M059J (cell line): ENCODE measurements at regions not wholly inside any gene's neighbourhood (a gene's known extent, or its start where the extent isn't known, plus 50 kb on each side); places are given as distances from the start of the nearest gene placed in this dataset.
A peak's percentile ranks its signal among the peaks of the same experiment; 100 is the strongest.

Source experiments
- DNase-seq: peaks from one replicate; pipeline ENCODE4 v3.0.0-alpha.2; 2012; ENCODE audit warnings: low read depth

DNA sequence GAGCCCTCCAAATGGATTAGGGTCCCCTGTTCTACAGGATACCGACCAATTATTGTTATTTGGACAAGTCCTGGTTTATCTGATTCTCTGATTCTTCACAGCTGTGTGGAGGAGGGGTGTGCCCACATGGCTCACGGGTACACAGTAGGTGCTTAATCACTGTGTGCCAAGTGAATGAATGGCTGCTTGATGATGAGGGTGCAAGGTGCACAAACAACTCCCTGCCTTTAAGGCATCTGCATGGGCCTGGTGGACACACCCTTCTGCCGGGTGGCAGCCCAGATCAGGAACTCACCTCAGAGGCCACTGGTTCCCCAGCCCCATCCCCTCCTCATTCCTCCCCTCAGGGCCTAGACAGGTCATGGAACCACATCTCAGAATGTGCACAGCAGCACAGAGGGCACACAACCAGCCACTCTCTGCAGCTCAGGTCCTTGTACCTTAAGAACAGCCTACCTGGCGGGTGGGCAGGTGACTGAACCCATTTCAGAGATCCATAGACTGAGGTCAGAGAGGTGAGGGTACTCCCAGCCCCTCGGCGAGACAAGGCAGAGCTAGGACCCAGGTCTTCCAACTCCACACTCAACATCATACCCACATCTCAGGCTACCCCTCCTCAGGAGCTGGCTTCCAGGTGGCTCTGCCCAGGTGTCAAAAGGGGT is 50.3 kb downstream of the SHANK2 start:
- no peak for DNase-seq

DNA sequence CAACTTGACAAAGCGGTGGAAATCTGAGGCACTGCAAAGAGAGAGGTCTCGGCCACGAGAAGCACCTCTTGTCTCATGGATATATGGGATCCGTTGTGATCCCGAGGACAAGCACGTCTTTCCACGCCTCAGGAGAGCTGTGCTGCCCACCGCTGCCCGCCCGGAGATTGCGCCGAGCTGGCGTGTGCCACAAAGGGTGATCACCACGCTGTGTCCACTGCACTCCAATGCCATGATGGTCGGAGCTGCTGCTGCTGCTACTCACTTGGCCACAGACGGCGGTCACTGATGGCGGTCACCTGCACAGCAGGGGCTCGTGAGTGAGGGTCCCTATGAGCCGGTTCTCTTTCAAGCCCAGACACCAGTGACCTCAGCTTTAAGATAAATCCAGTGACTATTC is 51.1 kb downstream of the SHANK2 start:
- no peak for DNase-seq

DNA sequence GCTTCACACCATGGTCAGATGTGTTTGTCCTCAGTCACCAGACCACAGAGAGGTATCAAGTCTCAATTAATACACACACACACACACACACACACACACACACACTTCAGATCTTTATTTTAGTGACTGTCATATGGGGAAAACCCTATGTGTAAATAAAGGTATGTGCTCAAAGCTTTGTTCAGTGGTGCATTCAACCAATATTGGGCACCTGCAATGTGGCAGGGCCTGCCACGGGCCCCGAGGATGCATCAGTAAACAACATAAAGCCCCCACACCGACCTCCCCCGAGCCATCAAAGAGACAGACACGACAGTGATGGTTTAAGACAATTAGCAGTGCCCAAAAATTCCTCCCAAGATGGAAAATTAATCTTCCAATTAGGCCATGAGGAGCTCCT is 51.6 kb downstream of the SHANK2 start:
- no peak for DNase-seq

- peak; percentile 4 for DNase-seq
Observed at GRCh38 chr11:71200172-71200716, 52.1 kb downstream of the SHANK2 start.

DNA sequence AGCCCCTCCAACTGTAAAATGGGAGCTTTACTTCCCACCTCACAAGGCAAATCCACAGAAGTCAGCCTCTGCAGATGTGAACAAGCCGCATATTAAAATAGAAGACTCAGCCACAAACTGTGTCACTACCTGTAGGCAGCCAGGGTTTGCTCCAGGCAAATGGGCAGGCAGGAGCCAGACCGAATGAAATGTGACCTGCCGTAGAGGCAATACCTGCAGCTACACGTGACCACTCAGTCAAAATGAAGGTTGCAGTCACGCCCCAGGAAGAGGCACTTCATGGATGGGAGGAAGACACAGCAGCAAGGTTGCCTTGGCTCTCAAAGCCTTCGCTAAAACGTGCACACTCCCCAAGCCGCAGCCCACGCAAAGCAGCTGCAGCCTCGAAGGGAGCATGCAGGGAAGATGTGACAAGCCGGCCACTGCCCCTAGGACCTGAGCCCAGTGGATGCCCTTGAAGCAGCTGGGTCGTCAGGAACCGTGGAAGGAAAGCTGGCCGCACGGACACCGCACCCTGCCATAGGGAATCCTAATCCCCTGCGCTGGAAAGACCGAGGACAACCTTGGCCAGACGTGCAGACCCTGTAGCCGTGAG is 53.1 kb downstream of the SHANK2 start:
- DNase-seq = no peak

- no peak for DNase-seq
Observed at GRCh38 chr11:71198823-71199165, 53.6 kb downstream of the SHANK2 start.

- no peak for DNase-seq
Observed at GRCh38 chr11:71198141-71198822, 54.1 kb downstream of the SHANK2 start.

- DNase-seq = no peak
Observed at GRCh38 chr11:71197096-71197495, 55.3 kb downstream of the SHANK2 start.

DNA sequence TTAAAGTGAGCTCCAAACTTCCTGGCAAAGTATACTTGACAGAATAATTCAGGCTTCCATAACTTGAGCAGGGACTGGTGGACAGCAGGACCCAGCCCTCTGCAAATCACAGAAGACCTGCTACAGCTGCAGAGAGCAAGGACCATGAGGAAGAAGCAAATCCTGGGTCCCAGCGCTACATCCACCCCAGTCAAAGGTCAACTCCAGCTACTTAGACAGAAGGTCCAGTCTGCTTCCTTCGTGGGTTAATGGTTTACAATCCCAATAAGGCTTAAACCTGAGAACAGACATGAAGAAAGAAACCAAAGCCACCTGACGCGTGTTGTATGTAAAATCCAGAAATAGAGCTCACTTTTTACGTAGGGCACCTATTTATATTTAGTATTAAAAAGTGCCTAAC is 57.7 kb downstream of the SHANK2 start:
- no peak for DNase-seq

- DNase-seq = no peak
Observed at GRCh38 chr11:71193431-71193830, 58.9 kb downstream of the SHANK2 start.

GRCh38 chr11:71192629-71193028 is 59.7 kb downstream of the SHANK2 start:
- DNase-seq = no peak

- DNase-seq = no peak
Observed at GRCh38 chr11:71191201-71191600, 61.2 kb downstream of the SHANK2 start.

- no peak for DNase-seq
Observed at GRCh38 chr11:71190551-71190950, 61.8 kb downstream of the SHANK2 start.

DNA sequence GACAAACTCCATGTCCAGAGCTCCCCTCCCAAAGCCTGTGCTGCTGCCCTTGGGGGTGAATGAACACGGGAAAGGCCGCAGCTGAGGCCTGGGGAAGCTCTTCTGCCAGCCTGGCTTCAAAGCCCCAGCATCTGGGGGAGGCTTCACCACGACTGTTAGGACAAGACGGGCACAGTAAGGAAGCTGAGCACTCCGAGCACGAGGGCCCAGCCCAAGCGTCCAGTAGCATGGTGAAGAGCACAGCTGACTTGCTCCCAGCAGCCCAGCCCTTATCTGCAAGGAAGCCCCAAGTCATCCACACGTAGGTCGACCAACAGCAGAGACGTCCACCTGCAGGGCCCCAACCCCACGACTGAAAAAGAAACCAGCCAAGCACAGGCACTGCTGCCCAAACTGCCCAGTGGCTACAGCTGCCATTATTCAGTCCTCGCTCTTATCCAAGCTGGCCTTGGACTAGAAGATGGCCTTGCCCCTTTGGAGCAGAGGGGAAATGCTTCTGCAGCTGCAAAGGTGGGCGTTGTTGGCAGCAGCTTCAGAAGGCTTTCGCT is 62.5 kb downstream of the SHANK2 start:
- DNase-seq = no peak

GRCh38 chr11:71188886-71189767 is 63.2 kb downstream of the SHANK2 start:
- no peak for DNase-seq

GRCh38 chr11:71188073-71188472 is 64.3 kb downstream of the SHANK2 start:
- no peak for DNase-seq

DNA sequence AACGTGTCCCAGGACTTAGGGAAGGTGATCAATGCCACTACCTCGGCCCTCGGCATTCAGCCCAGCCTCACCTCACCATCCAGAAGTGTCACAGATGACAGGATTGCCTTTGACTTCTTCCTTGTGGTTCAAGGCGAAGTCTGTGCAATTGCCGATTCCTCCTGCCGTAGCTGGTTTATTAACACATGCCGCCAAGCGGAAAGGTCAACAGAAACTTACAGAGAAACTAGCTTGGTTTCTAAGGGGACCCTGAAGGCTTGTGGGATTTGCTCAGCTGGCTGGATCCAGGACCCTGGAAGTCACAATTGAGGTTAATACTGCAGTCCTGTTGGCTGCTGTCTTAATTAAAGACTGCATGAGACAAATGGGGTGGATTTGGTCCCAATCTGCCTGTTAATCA is 65.6 kb downstream of the SHANK2 start:
- DNase-seq = no peak

DNA sequence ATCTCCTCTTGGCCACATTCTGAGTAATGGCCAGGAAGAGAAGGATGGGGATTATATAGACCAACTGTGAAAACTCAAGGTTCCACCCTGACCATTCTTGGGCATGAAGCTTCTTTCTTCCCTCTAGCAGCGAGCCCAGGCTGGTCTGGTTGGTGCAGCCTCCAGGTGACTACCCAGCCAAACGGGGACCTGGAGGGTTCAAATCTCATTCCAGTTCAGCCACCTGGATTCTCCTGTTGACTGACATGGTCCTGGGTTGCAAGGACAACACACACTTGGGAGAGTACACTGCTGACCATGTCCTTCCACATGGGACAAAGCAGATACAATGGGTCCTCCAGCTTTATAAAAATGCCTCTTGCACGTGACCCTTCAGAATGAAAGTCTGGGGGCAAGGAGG is 67.0 kb downstream of the SHANK2 start:
- no peak for DNase-seq

DNA sequence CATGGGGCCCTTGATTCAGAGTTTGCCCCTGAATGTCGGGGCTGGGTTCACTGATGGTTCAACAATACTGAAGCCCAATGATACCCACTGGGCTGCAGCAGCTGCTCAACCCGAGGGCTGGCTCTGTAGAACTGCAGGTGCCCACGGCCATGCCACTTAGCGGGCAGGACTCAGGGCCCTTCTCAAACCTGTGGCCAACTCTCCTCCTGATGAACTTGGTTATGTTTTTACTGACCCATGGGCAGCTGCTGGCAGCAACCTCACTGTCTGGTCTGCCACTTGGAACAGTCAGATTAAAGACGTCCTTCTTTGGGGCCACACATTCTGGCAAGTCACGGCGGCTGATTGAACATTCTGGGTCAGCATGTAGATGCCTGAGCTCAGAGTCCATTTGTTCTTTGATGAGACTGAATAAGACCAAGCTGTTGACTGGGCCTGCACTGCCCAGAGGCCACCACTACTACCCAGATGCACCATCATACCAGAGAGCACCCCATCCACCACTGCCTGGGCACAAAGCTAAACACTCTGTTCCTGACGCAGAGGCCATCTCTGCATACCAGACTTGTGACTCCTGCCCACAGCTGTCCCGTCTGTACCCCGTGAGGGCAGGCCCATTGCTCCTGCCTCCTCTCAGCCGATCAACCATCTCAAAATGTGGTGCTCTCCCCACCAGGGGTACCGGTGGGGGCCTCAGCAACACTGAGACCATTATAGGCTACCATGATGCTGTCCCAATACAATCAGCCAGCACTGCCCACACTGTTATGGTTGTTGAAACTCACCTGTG is 67.8 kb downstream of the SHANK2 start:
- DNase-seq = no peak

DNA sequence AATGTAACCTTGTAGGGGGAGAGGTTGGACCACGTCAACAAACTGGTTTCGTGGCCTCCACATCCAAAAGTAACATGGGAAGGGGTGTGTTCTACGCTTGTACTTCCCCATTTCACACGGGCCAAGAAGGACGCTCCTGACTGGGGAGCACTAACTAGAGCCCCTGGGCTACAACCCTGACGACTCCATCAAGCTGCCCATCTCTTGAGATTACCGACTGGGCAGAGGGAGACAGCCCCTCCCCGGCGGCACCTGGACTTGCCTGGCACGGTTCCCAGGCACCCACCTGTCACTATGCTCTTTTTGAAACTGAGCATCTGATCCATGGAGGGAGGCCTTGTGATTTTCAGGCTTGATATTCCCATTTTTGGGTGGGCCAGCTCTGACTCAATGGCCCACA is 68.5 kb downstream of the SHANK2 start:
- no peak for DNase-seq
